Thoracic aorta (tissue), 2 donors: ENCODE measurements at regions not wholly inside any gene's neighbourhood (a gene's known extent, or its start where the extent isn't known, plus 50 kb on each side); places are given as distances from the start of the nearest gene placed in this dataset.

ENCODE experiments used
- ATAC-seq: fragments of 150-250 bp; one replicate; pipeline ENCODE4 v1.8.0; 2017; ENCODE audit warnings: low read depth; ENCODE audit not compliant: insufficient number of reproducible peaks, low FRiP score
- DNase-seq: peaks from one replicate; pipeline ENCODE4 v3.0.0-alpha.2; 2020; ENCODE audit warnings: low spot score
- H3K27ac ChIP-seq, 2 donors: fragments of 200-600 bp; sonication (generic); 1 replicate in 1 of 2; 2 replicates in 1 of 2; pipeline ENCODE4 v1.5.1; 2016; ENCODE audit warnings: mild to moderate bottlenecking in 2 of 2, moderate library complexity in 2 of 2
- H3K27me3 ChIP-seq: fragments of 200-600 bp; sonication (generic); replicated peaks from 2 replicates; pipeline ENCODE4 v1.6.0; 2016; ENCODE audit warnings: mild to moderate bottlenecking; ENCODE audit not compliant: insufficient read depth
- H3K36me3 ChIP-seq: fragments of 200-600 bp; sonication (generic); one replicate; pipeline ENCODE4 v1.5.1; 2016
- H3K4me1 ChIP-seq, 2 donors: fragments of 200-600 bp; sonication (generic); 1 replicate in 1 of 2; 2 replicates in 1 of 2; pipeline versions ENCODE4 v1.5.1 to v1.6.0; 2016; ENCODE audit warnings: low read depth in 2 of 2, mild to moderate bottlenecking in 1 of 2; ENCODE audit not compliant: control insufficient read depth in 1 of 2
- H3K4me3 ChIP-seq: fragments of 200-600 bp; sonication (generic); 2 replicates; pipeline ENCODE4 v1.5.1; 2016; ENCODE audit warnings: mild to moderate bottlenecking
- H3K9me3 ChIP-seq: fragments of 200-600 bp; sonication (generic); 2 replicates; pipeline ENCODE4 v1.5.1; 2016
- CTCF ChIP-seq: fragments of 200-600 bp; sonication (generic); IDR thresholded peaks from one replicate; pipeline ENCODE4 v1.5.1; 2019; ENCODE audit warnings: antibody characterized with exemption

- ATAC-seq, result no peak
- no peak overlapping the region for H3K27ac ChIP-seq
Observed at GRCh38 chr20:63106765-63107448, 100.1 kb upstream of the BHLHE23 start.

GRCh38 chr20:63106108-63106764 lies 99.5 kb upstream of the BHLHE23 start:
- Histone ChIP-seq H3K27ac (no peak overlapping the region), H3K4me3 (no peak overlapping the region), H3K4me1 (peaks cover 4 to 10% of the 10 kb centered on the region in 2 donors), H3K9me3 (peaks cover 2% of the 10 kb centered on the region), H3K36me3 (no peaks in the 10 kb centered on the region), H3K27me3 (no peaks in the 10 kb centered on the region)
- no peak for TF ChIP-seq CTCF
- no peak for ATAC-seq
- DNase-seq, result no peak

More at GRCh38 chr20:63106765-63107448, 100.1 kb upstream of the BHLHE23 start:
- H3K4me1 ChIP-seq, result peaks cover 4 to 10% of the 10 kb centered on the region in 2 donors
- DNase-seq, result no peak
- H3K4me3 ChIP-seq, result no peak overlapping the region
- H3K36me3 ChIP-seq, result no peaks in the 10 kb centered on the region
- H3K27me3 ChIP-seq, result no peaks in the 10 kb centered on the region
- peaks cover 5% of the 10 kb centered on the region for H3K9me3 ChIP-seq
- TF ChIP-seq CTCF, result no peak

GRCh38 chr20:63105211-63106107 lies 98.7 kb upstream of the BHLHE23 start:
- Histone ChIP-seq H3K27ac (no peak overlapping the region), H3K36me3 (no peaks in the 10 kb centered on the region), H3K27me3 (no peaks in the 10 kb centered on the region), H3K9me3 (peaks cover 2% of the 10 kb centered on the region), H3K4me1 (peaks cover 4 to 10% of the 10 kb centered on the region in 2 donors), H3K4me3 (no peak overlapping the region)
- ATAC-seq (no peak), DNase-seq (no peak)
- no peak for TF ChIP-seq CTCF

GRCh38 chr20:63104312-63105181 lies 97.8 kb upstream of the BHLHE23 start:
- ATAC-seq (no peak), DNase-seq (no peak)
- Histone ChIP-seq H3K36me3 (no peaks in the 10 kb centered on the region), H3K27me3 (no peaks in the 10 kb centered on the region), H3K27ac (no peak overlapping the region), H3K9me3 (peaks cover 2% of the 10 kb centered on the region), H3K4me1 (peaks cover 4 to 10% of the 10 kb centered on the region in 2 donors), H3K4me3 (no peak overlapping the region)
- no peak for TF ChIP-seq CTCF
